H9 (cell line): ENCODE measurements at regions not wholly inside any gene's neighbourhood (a gene's known extent, or its start where the extent isn't known, plus 50 kb on each side); places are given as distances from the start of the nearest gene placed in this dataset.

Experiments used
- DNase-seq: peaks from one replicate; pipeline ENCODE4 v3.0.0-alpha.2; 2017
- H2AFZ ChIP-seq: one replicate; pipeline ENCODE4 v1.6.1; 2013; ENCODE audit warnings: mild to moderate bottlenecking, low read length, control low read depth, moderate library complexity
- H2AK5ac ChIP-seq: 2 replicates; pipeline ENCODE4 v1.6.1; 2013; ENCODE audit warnings: low read length, control low read depth, mixed read lengths; ENCODE audit not compliant: insufficient read length
- H2BK120ac ChIP-seq: one replicate; pipeline ENCODE4 v1.6.1; 2013; ENCODE audit warnings: low read depth, mild to moderate bottlenecking, low read length, control low read depth, inconsistent platforms; ENCODE audit not compliant: poor library complexity, severe bottlenecking
- H2BK12ac ChIP-seq: 2 replicates; pipeline ENCODE4 v1.6.1; 2013; ENCODE audit warnings: low read length, control low read depth, mixed read lengths, low read depth; ENCODE audit not compliant: insufficient read length
- H2BK15ac ChIP-seq: 2 replicates; pipeline ENCODE4 v1.6.1; 2013; ENCODE audit warnings: low read depth, low read length, control low read depth
- H2BK20ac ChIP-seq: one replicate; pipeline ENCODE4 v1.6.1; 2013; ENCODE audit warnings: low read depth, mild to moderate bottlenecking, low read length, control low read depth, inconsistent platforms; ENCODE audit not compliant: poor library complexity, severe bottlenecking
- H2BK5ac ChIP-seq: 2 replicates; pipeline ENCODE4 v1.6.1; 2013; ENCODE audit warnings: low read length, control low read depth, mixed read lengths; ENCODE audit not compliant: insufficient read length
- H3K14ac ChIP-seq: 2 replicates; pipeline ENCODE4 v1.6.1; 2013; ENCODE audit warnings: low read length, control low read depth; ENCODE audit not compliant: insufficient read depth
- H3K18ac ChIP-seq: 2 replicates; pipeline ENCODE4 v1.6.1; 2013; ENCODE audit warnings: low read depth, mild to moderate bottlenecking, mixed read lengths, low read length, control low read depth; ENCODE audit not compliant: insufficient read length
- H3K23ac ChIP-seq: 2 replicates; pipeline ENCODE4 v1.6.1; 2013; ENCODE audit warnings: low read length, control low read depth, mixed read lengths, low read depth; ENCODE audit not compliant: insufficient read length
- H3K23me2 ChIP-seq: 2 replicates; pipeline ENCODE4 v1.6.1; 2013; ENCODE audit warnings: low read depth, mild to moderate bottlenecking, mixed read lengths, low read length, control low read depth; ENCODE audit not compliant: insufficient read length, poor library complexity, severe bottlenecking
- H3K27ac ChIP-seq: 2 replicates; pipeline ENCODE4 v1.5.1; 2013; ENCODE audit warnings: low read length, control low read depth, mixed read lengths, low read depth; ENCODE audit not compliant: insufficient read length
- H3K27me3 ChIP-seq: 2 replicates; pipeline ENCODE4 v1.6.1; 2013; ENCODE audit warnings: low read length, control low read depth, inconsistent platforms; ENCODE audit not compliant: insufficient read depth
- H3K4ac ChIP-seq: 2 replicates; pipeline ENCODE4 v1.6.1; 2013; ENCODE audit warnings: low read depth, mild to moderate bottlenecking, control low read depth, inconsistent platforms, low read length, moderate library complexity
- H3K4me1 ChIP-seq: 2 replicates; pipeline ENCODE4 v1.6.1; 2013; ENCODE audit warnings: low read length, control low read depth, inconsistent platforms; ENCODE audit not compliant: insufficient read depth
- H3K4me2 ChIP-seq: 2 replicates; pipeline ENCODE4 v1.6.1; 2013; ENCODE audit warnings: low read length, control low read depth, mixed read lengths; ENCODE audit not compliant: insufficient read length, insufficient read depth
- H3K56ac ChIP-seq: 2 replicates; pipeline ENCODE4 v1.6.1; 2013; ENCODE audit warnings: low read depth, mild to moderate bottlenecking, mixed read lengths, low read length, control low read depth; ENCODE audit not compliant: insufficient read length
- H3K79me1 ChIP-seq: 2 replicates; pipeline ENCODE4 v1.6.1; 2013; ENCODE audit warnings: low read depth, mild to moderate bottlenecking, moderate library complexity, low read length, control low read depth, inconsistent platforms; ENCODE audit not compliant: insufficient read depth, poor library complexity, severe bottlenecking
- H3K79me2 ChIP-seq: 2 replicates; pipeline ENCODE4 v1.6.1; 2013; ENCODE audit warnings: low read length, control low read depth, inconsistent platforms; ENCODE audit not compliant: insufficient read depth
- H3K9ac ChIP-seq: 2 replicates; pipeline ENCODE4 v1.6.1; 2013; ENCODE audit warnings: low read length, control low read depth, mixed read lengths; ENCODE audit not compliant: insufficient read length; ENCODE audit errors: extremely low read depth
- H3K9me3 ChIP-seq: one replicate; pipeline ENCODE4 v1.6.1; 2013; ENCODE audit warnings: low read depth, low read length, inconsistent platforms; ENCODE audit not compliant: control insufficient read depth
- H3T11ph ChIP-seq: one replicate; pipeline ENCODE4 v1.6.1; 2013; ENCODE audit warnings: mild to moderate bottlenecking, low read length, control low read depth, inconsistent platforms
- H4K20me1 ChIP-seq: one replicate; pipeline ENCODE4 v1.6.1; 2013; ENCODE audit not compliant: control insufficient read depth, insufficient read length, insufficient read depth
- H4K5ac ChIP-seq: 2 replicates; pipeline ENCODE4 v1.6.1; 2013; ENCODE audit warnings: low read depth, mild to moderate bottlenecking, mixed read lengths, low read length, control low read depth; ENCODE audit not compliant: insufficient read length
- H4K8ac ChIP-seq: replicated peaks from 2 replicates; pipeline ENCODE4 v1.6.1; 2013; ENCODE audit warnings: low read length, control low read depth, mixed read lengths, low read depth; ENCODE audit not compliant: insufficient read length
- H4K91ac ChIP-seq: 2 replicates; pipeline ENCODE4 v1.6.1; 2013; ENCODE audit warnings: low read depth, mild to moderate bottlenecking, moderate library complexity, mixed read lengths, low read length, control low read depth; ENCODE audit not compliant: insufficient read length
- H3K27ac Mint-ChIP-seq, 3 experiments: 2 replicates in 2 of 3; 3 replicates in 1 of 3; pipeline ENCODE4 v1.8.0; 2020 to 2021; ENCODE audit warnings: mixed read lengths in 3 of 3, mild to moderate bottlenecking in 1 of 3, moderate library complexity in 1 of 3
- H3K27me3 Mint-ChIP-seq: 2 replicates; pipeline ENCODE4 v1.8.0; 2021; ENCODE audit warnings: low read depth, mild to moderate bottlenecking, moderate library complexity, mixed read lengths
- H3K36me3 Mint-ChIP-seq, 3 experiments: 2 replicates in 2 of 3; 3 replicates in 1 of 3; pipeline ENCODE4 v1.8.0; 2020 to 2021; ENCODE audit warnings: low read depth in 3 of 3, mixed read lengths in 3 of 3; ENCODE audit not compliant: insufficient read depth in 1 of 3
- H3K4me1 Mint-ChIP-seq, 2 experiments: 2 replicates each; pipeline ENCODE4 v1.8.0; 2020; ENCODE audit warnings: mixed read lengths in 2 of 2
- H3K4me3 Mint-ChIP-seq, 2 experiments: 2 replicates in 1 of 2; 3 replicates in 1 of 2; pipeline ENCODE4 v1.8.0; 2020 to 2021; ENCODE audit warnings: mild to moderate bottlenecking in 2 of 2, mixed read lengths in 2 of 2, moderate library complexity in 1 of 2
- H3K9me3 Mint-ChIP-seq, 2 experiments: 2 replicates in 1 of 2; 3 replicates in 1 of 2; pipeline ENCODE4 v1.8.0; 2020; ENCODE audit warnings: mild to moderate bottlenecking in 2 of 2, mixed read lengths in 2 of 2, moderate library complexity in 1 of 2
- WGBS: extraction: QIAGEN DNeasy Blood & Tissue Kit; methylation state at CpG from one replicate; pipeline ENCODE4 v1.1.7; 2013; ENCODE audit warnings: missing lambda C conversion rate, low lambda C conversion rate, mixed read lengths; ENCODE audit not compliant: insufficient read length; ENCODE audit errors: extremely low coverage; 5-methylcytosine and 5-hydroxymethylcytosine counted together
- TF ChIP-seq, protein P1 (sequence below): fragments of 200-600 bp; sonication (generic); conservative IDR thresholded peaks from 3 replicates; pipeline ENCODE4 v1.8.0; 2021; ENCODE audit warnings: antibody characterized with exemption, mild to moderate bottlenecking

DNA sequence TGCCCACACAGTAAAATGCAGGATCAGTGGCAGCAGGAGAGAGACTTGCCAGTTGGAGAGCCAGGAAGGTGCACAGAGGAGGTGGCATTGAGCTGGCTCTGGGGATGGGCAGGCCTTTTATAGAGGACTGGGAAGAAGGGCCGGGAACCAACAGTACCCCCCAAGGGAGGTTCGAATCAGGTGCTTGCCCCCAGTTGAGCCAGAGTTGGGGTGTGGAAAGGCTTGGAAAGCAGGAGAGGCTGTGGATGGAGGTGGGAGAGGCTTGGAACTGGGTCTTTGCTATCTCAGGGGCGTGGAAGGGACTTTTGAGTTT is 107.6 kb downstream of the KLF13 start:
- Histone ChIP-seq H3K23me2 (no peaks in the 10 kb centered on the region), H3T11ph (no peak overlapping the region), H3K9me3 (no peaks in the 10 kb centered on the region), H3K27me3 (no peaks in the 10 kb centered on the region), H4K91ac (no peak overlapping the region), H3K4ac (no peak overlapping the region), H2BK12ac (no peak overlapping the region), H2BK120ac (no peak overlapping the region), H4K20me1 (no peaks in the 10 kb centered on the region), H3K27ac (no peak overlapping the region), H2BK5ac (no peak overlapping the region), H2BK15ac (no peak overlapping the region), H3K4me2 (no peak overlapping the region), H3K79me2 (no peaks in the 10 kb centered on the region), H2AK5ac (no peak overlapping the region), H3K56ac (no peak overlapping the region), H2BK20ac (no peak overlapping the region), H3K79me1 (no peaks in the 10 kb centered on the region), H3K9ac (no peak overlapping the region), H3K18ac (no peak overlapping the region), H4K8ac (no peak overlapping the region), H3K4me1 (no peaks in the 10 kb centered on the region), H4K5ac (no peak overlapping the region), H3K23ac (no peak overlapping the region), H2AFZ (no peak overlapping the region), H3K14ac (no peak overlapping the region)
- no peaks in the 10 kb centered on the region; a peak in 1 of 5 replicates for H3K9me3 Mint-ChIP-seq
- H3K4me1 Mint-ChIP-seq: peaks cover 10 to 11% of the 10 kb centered on the region in 2 experiments
- TF ChIP-seq, protein P1, sequence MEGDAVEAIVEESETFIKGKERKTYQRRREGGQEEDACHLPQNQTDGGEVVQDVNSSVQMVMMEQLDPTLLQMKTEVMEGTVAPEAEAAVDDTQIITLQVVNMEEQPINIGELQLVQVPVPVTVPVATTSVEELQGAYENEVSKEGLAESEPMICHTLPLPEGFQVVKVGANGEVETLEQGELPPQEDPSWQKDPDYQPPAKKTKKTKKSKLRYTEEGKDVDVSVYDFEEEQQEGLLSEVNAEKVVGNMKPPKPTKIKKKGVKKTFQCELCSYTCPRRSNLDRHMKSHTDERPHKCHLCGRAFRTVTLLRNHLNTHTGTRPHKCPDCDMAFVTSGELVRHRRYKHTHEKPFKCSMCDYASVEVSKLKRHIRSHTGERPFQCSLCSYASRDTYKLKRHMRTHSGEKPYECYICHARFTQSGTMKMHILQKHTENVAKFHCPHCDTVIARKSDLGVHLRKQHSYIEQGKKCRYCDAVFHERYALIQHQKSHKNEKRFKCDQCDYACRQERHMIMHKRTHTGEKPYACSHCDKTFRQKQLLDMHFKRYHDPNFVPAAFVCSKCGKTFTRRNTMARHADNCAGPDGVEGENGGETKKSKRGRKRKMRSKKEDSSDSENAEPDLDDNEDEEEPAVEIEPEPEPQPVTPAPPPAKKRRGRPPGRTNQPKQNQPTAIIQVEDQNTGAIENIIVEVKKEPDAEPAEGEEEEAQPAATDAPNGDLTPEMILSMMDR: no peak
- no peak overlapping the region for H3K27ac Mint-ChIP-seq
- no CpG with 5 or more reads among the region's 3 CpGs for WGBS
- H3K4me3 Mint-ChIP-seq: no peak overlapping the region; a peak in 1 of 5 replicates
- no peak for DNase-seq
- H3K27me3 Mint-ChIP-seq: peaks cover 20% of the 10 kb centered on the region
- no peaks in the 10 kb centered on the region for H3K36me3 Mint-ChIP-seq
